Peyer's patch (tissue), 4 donors: ENCODE measurements at regions not wholly inside any gene's neighbourhood (a gene's known extent, or its start where the extent isn't known, plus 50 kb on each side); places are given as distances from the start of the nearest gene placed in this dataset.

Source experiments
- DNase-seq, 3 donors: peaks; one replicate each; pipeline ENCODE4 v3.0.0-alpha.2; 2017 to 2019
- H3K27ac ChIP-seq, 4 donors: fragments of 200-600 bp; sonication (generic); one replicate each; pipeline ENCODE4 v1.5.1; 2016 to 2019
- H3K27me3 ChIP-seq, 2 donors: fragments of 200-600 bp; sonication (generic); one replicate each; pipeline ENCODE4 v1.5.1; 2019
- H3K36me3 ChIP-seq, 3 donors: fragments of 200-600 bp; sonication (generic); one replicate each; pipeline ENCODE4 v1.5.1; 2016 to 2019
- H3K4me1 ChIP-seq, 4 donors: fragments of 200-600 bp; sonication (generic); one replicate each; pipeline ENCODE4 v1.5.1; 2016 to 2019
- H3K4me3 ChIP-seq, 4 donors: fragments of 200-600 bp; sonication (generic); 1 replicate in 3 of 4; 2 replicates in 1 of 4; pipeline ENCODE4 v1.5.1; 2016 to 2019; ENCODE audit warnings: mild to moderate bottlenecking in 1 of 4
- H3K9me3 ChIP-seq, 4 donors: fragments of 200-600 bp; sonication (generic); one replicate each; pipeline ENCODE4 v1.5.1; 2016 to 2019; ENCODE audit warnings: mild to moderate bottlenecking in 1 of 4
- CTCF ChIP-seq, 6 experiments: fragments of 450-650 bp in 4 of 6; fragments of 200-600 bp in 2 of 6; sonication (generic) in 1 of 6; IDR thresholded peaks; one replicate each; pipeline ENCODE4 v1.5.1; 2017 to 2019; ENCODE audit warnings: antibody characterized with exemption in 6 of 6, mild to moderate bottlenecking in 3 of 6, moderate library complexity in 1 of 6
- POLR2A ChIP-seq, 2 donors: fragments of 450-650 bp; IDR thresholded peaks; one replicate each; pipeline ENCODE4 v1.5.1; 2017; ENCODE audit warnings: antibody characterized with exemption in 2 of 2, mild to moderate bottlenecking in 2 of 2, moderate library complexity in 2 of 2

- no peaks in the 10 kb centered on the region for H3K36me3 ChIP-seq
- H3K9me3 ChIP-seq: no peaks in the 10 kb centered on the region
- no peaks in the 10 kb centered on the region for H3K27me3 ChIP-seq
- TF ChIP-seq CTCF (IDR thresholded peaks at IDR 0.05) (no peak), POLR2A (IDR thresholded peaks at IDR 0.05) (no peak)
- H3K27ac ChIP-seq: no peak overlapping the region
- DNase-seq: no peak
- no peak overlapping the region for H3K4me3 ChIP-seq
- H3K4me1 ChIP-seq: no peaks in the 10 kb centered on the region
Measured at GRCh38 chr11:130582176-130582575, 133.7 kb downstream of the ADAMTS15 start.

GRCh38 chr11:130582981-130583380, 134.5 kb downstream of the ADAMTS15 start:
- no peak for TF ChIP-seq CTCF (IDR thresholded peaks at IDR 0.05)
- TF ChIP-seq POLR2A (IDR thresholded peaks at IDR 0.05): no peak
- Histone ChIP-seq H3K27me3 (no peaks in the 10 kb centered on the region), H3K4me3 (no peak overlapping the region), H3K9me3 (no peaks in the 10 kb centered on the region), H3K27ac (no peak overlapping the region), H3K36me3 (no peaks in the 10 kb centered on the region), H3K4me1 (no peaks in the 10 kb centered on the region)
- no peak for DNase-seq

GRCh38 chr11:130583801-130584211, 135.4 kb downstream of the ADAMTS15 start:
- no peak for TF ChIP-seq CTCF (IDR thresholded peaks at IDR 0.05)
- no peak for TF ChIP-seq POLR2A (IDR thresholded peaks at IDR 0.05)
- H3K9me3 ChIP-seq: no peaks in the 10 kb centered on the region
- H3K36me3 ChIP-seq: no peaks in the 10 kb centered on the region
- H3K4me1 ChIP-seq: no peaks in the 10 kb centered on the region
- no peak overlapping the region for H3K4me3 ChIP-seq
- no peaks in the 10 kb centered on the region for H3K27me3 ChIP-seq
- no peak overlapping the region for H3K27ac ChIP-seq
- DNase-seq: no peak

GRCh38 chr11:130585545-130585944, 137.1 kb downstream of the ADAMTS15 start:
- H3K27ac ChIP-seq: no peak overlapping the region
- no peak for TF ChIP-seq POLR2A (IDR thresholded peaks at IDR 0.05)
- TF ChIP-seq CTCF (IDR thresholded peaks at IDR 0.05): no peak
- no peak for DNase-seq
- H3K4me1 ChIP-seq: no peaks in the 10 kb centered on the region
- H3K4me3 ChIP-seq: no peak overlapping the region
- H3K9me3 ChIP-seq: no peaks in the 10 kb centered on the region
- no peaks in the 10 kb centered on the region for H3K27me3 ChIP-seq
- H3K36me3 ChIP-seq: no peaks in the 10 kb centered on the region

- Histone ChIP-seq H3K27ac (no peak overlapping the region), H3K9me3 (no peaks in the 10 kb centered on the region), H3K36me3 (no peaks in the 10 kb centered on the region), H3K27me3 (no peaks in the 10 kb centered on the region), H3K4me3 (no peak overlapping the region), H3K4me1 (no peaks in the 10 kb centered on the region)
- DNase-seq: no peak
- TF ChIP-seq POLR2A (IDR thresholded peaks at IDR 0.05) (no peak), CTCF (IDR thresholded peaks at IDR 0.05) (no peak)
Measured at GRCh38 chr11:130587658-130588057, 139.2 kb downstream of the ADAMTS15 start.

GRCh38 chr11:130588471-130588870, 140.0 kb downstream of the ADAMTS15 start:
- Histone ChIP-seq H3K9me3 (no peaks in the 10 kb centered on the region), H3K27ac (no peak overlapping the region), H3K4me1 (no peaks in the 10 kb centered on the region), H3K4me3 (no peak overlapping the region), H3K27me3 (no peaks in the 10 kb centered on the region), H3K36me3 (no peaks in the 10 kb centered on the region)
- TF ChIP-seq POLR2A (IDR thresholded peaks at IDR 0.05) (no peak), CTCF (IDR thresholded peaks at IDR 0.05) (no peak)
- DNase-seq: no peak
